Activated CD4-positive, CD25-positive, alpha-beta regulatory T cell treated with anti-CD3 and anti-CD28 coated beads, Interleukin-2, amount 50 U/mL, for 24 hours (primary cell): ENCODE measurements at regions not wholly inside any gene's neighbourhood (a gene's known extent, or its start where the extent isn't known, plus 50 kb on each side); places are given as distances from the start of the nearest gene placed in this dataset.

ENCODE experiments used
- ATAC-seq, 2 donors: fragments of 150-1000 bp; cut with Tn5 transposase; one replicate each; pipeline ENCODE4 v1.10.0; 2021; ENCODE audit warnings: mild to moderate bottlenecking in 1 of 2, moderate library complexity in 1 of 2

- ATAC-seq: no peak
These were observed 131.8 kb upstream of the MCTP2 start for GRCh38 chr15:94099574-94099960.

GRCh38 chr15:94098921-94099573 lies 132.3 kb upstream of the MCTP2 start:
- no peak for ATAC-seq

GRCh38 chr15:94097552-94097951 lies 133.8 kb upstream of the MCTP2 start:
- ATAC-seq: no peak

GRCh38 chr15:94094310-94094709 lies 137.1 kb upstream of the MCTP2 start:
- ATAC-seq: no peak

GRCh38 chr15:94086341-94086740 lies 145.0 kb upstream of the MCTP2 start:
- ATAC-seq: no peak

- ATAC-seq: no peak
These were observed 147.8 kb upstream of the MCTP2 start for GRCh38 chr15:94083467-94084052.

GRCh38 chr15:94081829-94082228 lies 149.5 kb upstream of the MCTP2 start:
- no peak for ATAC-seq

- ATAC-seq: no peak
These were observed 150.3 kb upstream of the MCTP2 start for GRCh38 chr15:94080989-94081605.

GRCh38 chr15:94080416-94080815 lies 150.9 kb upstream of the MCTP2 start:
- no peak for ATAC-seq

- no peak for ATAC-seq
These were observed 151.4 kb upstream of the MCTP2 start for GRCh38 chr15:94079968-94080367.

GRCh38 chr15:94079459-94079858 lies 151.9 kb upstream of the MCTP2 start:
- ATAC-seq: no peak

GRCh38 chr15:94077938-94078337 lies 153.4 kb upstream of the MCTP2 start:
- no peak for ATAC-seq

GRCh38 chr15:94075349-94075748 lies 156.0 kb upstream of the MCTP2 start:
- ATAC-seq: no peak

GRCh38 chr15:94070356-94071295 lies 160.7 kb upstream of the MCTP2 start:
- ATAC-seq: no peak

GRCh38 chr15:94069844-94070243 lies 161.5 kb upstream of the MCTP2 start:
- ATAC-seq: no peak

- no peak for ATAC-seq
These were observed 164.6 kb upstream of the MCTP2 start for GRCh38 chr15:94066811-94067210.

- ATAC-seq: no peak
These were observed 165.3 kb upstream of the MCTP2 start for GRCh38 chr15:94066046-94066445.

GRCh38 chr15:94064676-94065313 lies 166.6 kb upstream of the MCTP2 start:
- no peak for ATAC-seq

- no peak for ATAC-seq
These were observed 170.3 kb upstream of the MCTP2 start for GRCh38 chr15:94061041-94061440.

GRCh38 chr15:94059013-94059587 lies 172.3 kb upstream of the MCTP2 start:
- no peak for ATAC-seq

GRCh38 chr15:94057305-94057704 lies 174.1 kb upstream of the MCTP2 start:
- ATAC-seq: no peak

GRCh38 chr15:94056314-94056713 lies 175.0 kb upstream of the MCTP2 start:
- no peak for ATAC-seq
